GM19239 (cell line): ENCODE measurements at regions not wholly inside any gene's neighbourhood (a gene's known extent, or its start where the extent isn't known, plus 50 kb on each side); places are given as distances from the start of the nearest gene placed in this dataset.
A peak's percentile ranks its signal among the peaks of the same experiment; 100 is the strongest.
"Not testable (repeated sequence)": the region's sequence is repeated elsewhere in the genome, so short reads cannot be mapped to it uniquely, and the experiment has no call there.

ENCODE experiments used
- DNase-seq: peaks from one replicate; pipeline ENCODE4 v3.0.0; 2011; ENCODE audit warnings: low spot score; ENCODE audit not compliant: insufficient read length
- FAIRE-seq: peaks from 2 replicates; lab custom pipeline; 2011; peaks lifted over from hg19 to GRCh38; lab: Jason Lieb, UNC

- no peak for DNase-seq
- no peak for FAIRE-seq
Observed at GRCh38 chrX:125193921-125194320, 125.8 kb upstream of the TEX13C start.

GRCh38 chrX:125198546-125198945 lies 121.1 kb upstream of the TEX13C start:
- no peak for FAIRE-seq

DNA sequence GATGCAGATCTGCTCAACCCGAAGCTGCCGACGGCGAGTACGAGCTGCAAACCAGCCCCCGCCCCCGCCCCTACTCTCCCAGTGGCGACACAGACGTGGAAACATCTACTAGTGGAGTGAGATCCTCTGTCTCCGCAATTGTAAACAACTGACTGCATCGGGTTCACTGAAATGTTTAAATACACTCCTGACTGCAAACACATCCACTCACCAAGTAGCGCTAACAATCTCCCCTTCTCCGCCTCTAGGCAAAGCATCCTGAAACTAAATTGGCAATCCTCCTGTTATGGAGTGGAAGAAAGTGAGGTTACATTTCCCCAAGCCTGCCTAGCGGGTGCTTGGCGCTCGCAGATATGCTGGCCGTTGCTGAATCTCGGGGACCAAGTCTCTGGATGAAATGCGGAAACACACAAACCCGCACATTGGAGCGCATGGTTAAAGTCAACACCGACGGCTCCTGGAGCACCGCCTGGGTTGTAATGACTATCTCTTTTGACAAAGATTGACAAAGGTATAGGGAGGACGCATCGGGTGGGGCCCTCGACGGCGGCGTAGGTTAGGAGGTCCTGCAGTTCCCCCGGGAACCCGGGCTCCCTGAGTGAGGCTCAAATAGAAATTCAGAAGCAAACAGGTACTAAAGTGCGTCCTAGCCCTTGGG lies 117.0 kb upstream of the TEX13C start:
- no peak for FAIRE-seq
- DNase-seq: no peak

More at GRCh38 chrX:125198546-125198945, 121.1 kb upstream of the TEX13C start:
- no peak for DNase-seq

GRCh38 chrX:125203365-125203736 lies 116.3 kb upstream of the TEX13C start:
- DNase-seq: no peak
- FAIRE-seq: no peak

DNA sequence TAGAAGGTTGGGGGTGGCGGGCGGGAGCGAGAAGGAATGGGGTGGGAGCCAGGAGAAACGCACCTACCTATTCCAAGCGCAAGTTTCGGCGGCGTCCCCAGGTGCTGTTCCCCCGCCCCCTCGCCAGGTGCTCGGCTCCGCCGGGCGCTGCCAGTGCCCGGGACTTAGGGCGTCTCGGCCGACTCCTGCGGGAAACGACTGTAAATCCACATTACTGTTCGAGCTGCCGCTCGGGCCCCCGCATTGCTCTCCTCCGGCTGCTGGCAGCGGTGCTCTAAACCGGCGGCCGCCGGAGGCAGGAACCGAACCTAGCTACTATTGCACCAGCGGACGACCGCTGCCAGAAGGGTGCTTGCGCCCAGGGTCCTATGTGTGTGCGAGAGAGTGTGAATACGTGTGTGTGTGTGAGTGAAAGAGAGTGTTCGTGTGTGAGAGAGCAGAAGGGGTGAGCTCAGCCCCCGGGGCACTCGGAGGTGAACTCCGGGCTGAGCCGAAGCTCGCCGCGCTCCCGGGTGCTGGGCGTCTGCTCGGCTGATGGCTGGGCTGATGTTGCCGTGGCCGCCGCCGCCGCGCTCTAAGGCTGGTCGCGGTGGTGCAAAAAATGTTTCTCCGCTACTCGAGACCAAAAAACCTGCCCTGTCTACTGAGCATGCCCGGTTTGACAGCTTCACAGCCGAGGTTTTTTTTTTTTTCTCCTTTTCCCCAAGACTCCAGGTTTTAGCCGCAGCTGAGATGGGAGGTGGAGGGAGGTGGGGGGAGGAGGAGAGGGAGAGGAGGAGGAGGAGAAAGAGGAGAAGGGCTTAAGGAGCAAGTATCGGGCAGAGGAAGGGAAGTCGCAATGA lies 115.7 kb upstream of the TEX13C start:
- no peak for DNase-seq
- FAIRE-seq: no peak

- FAIRE-seq (no peak), DNase-seq (no peak)
Observed at GRCh38 chrX:125204681-125205132, 115.0 kb upstream of the TEX13C start.

GRCh38 chrX:125205133-125205917 lies 114.3 kb upstream of the TEX13C start:
- FAIRE-seq: no peak
- DNase-seq: no peak

GRCh38 chrX:125205918-125206665 lies 113.6 kb upstream of the TEX13C start:
- no peak for DNase-seq
- FAIRE-seq: peak; percentile 59

- FAIRE-seq: no peak
- DNase-seq: no peak
Observed at GRCh38 chrX:125210146-125210545, 109.5 kb upstream of the TEX13C start.

DNA sequence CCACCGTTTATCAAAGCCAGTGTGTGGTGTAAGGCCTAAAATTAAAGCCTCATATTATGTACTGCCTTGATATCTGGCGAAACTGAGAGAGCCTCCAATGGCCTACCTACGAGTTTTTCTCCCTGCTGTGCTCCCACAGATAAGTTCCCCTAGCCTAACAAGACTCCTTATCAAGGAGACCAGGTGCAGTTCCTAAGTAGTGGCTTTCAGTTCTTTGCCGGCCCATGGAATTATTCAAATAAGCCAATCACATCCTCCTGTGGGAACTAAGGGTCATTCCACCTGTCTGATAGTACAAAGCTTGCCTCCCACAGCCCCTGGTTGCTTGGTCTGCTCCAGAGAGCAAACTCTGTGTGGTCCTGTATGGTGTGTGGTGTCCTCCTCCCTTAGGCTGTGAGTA lies 99.8 kb upstream of the TEX13C start:
- DNase-seq (no peak), FAIRE-seq (no peak)

- FAIRE-seq (no peak), DNase-seq (no peak)
Observed at GRCh38 chrX:125236955-125237354, 82.7 kb upstream of the TEX13C start.

- FAIRE-seq (no peak), DNase-seq (no peak)
Observed at GRCh38 chrX:125248931-125249330, 70.7 kb upstream of the TEX13C start.

- DNase-seq, FAIRE-seq: not testable (repeated sequence)
Observed at GRCh38 chrX:125255759-125256158, 63.9 kb upstream of the TEX13C start.

- DNase-seq: no peak
- no peak for FAIRE-seq
Observed at GRCh38 chrX:125262836-125263235, 56.8 kb upstream of the TEX13C start.

DNA sequence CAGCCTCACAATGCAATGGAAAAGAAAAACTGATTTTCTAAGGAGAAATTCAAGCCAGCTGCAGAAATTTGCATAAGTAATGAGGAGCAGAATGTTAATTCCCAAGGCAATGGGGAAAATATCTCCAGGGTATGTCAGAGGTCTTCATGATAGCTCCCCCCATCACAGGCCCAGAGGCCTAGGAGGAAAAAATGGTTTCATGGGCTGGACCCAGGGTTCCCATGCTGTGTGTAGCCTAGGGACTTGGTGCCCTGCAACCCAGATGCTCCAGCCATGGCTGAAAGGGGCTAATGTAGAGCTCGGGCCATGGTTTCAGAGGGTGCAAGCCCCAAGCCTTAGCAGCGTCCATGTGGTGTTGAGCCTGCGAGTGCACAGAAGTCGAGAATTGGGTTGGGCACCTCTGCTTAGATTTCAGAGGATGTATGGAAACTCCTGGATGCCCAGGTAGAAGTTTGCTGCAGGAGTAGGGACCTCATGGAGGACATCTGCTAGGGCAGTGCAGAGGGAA lies 53.5 kb upstream of the TEX13C start:
- FAIRE-seq: no peak

More for the DNA sequence above, 53.5 kb upstream of the TEX13C start:
- no peak for DNase-seq
